GM23338 (cell line): ENCODE measurements at regions not wholly inside any gene's neighbourhood (a gene's known extent, or its start where the extent isn't known, plus 50 kb on each side); places are given as distances from the start of the nearest gene placed in this dataset.

ENCODE experiments used
- ATAC-seq: fragments of 200-7000 bp; cut with Tn5 transposase; 3 replicates; pipeline ENCODE4 v1.9.1; 2020
- DNase-seq: peaks from one replicate; pipeline ENCODE4 v3.0.0-alpha.2; 2015; ENCODE audit warnings: low spot score
- H2AFZ ChIP-seq: fragments of 200-600 bp; sonication (generic); 2 replicates; pipeline ENCODE4 v1.8.0; 2016; ENCODE audit warnings: antibody characterized with exemption, mild to moderate bottlenecking, moderate library complexity
- H3F3A ChIP-seq: fragments of 200-600 bp; sonication (generic); replicated peaks from 2 replicates; pipeline ENCODE4 v1.8.0; 2017; ENCODE audit warnings: antibody characterized with exemption, mixed run types, low read depth
- H3K27ac ChIP-seq: fragments of 200-600 bp; sonication (generic); 2 replicates; pipeline ENCODE4 v1.6.1; 2016; ENCODE audit warnings: low read depth
- H3K27me3 ChIP-seq: fragments of 200-600 bp; sonication (generic); 2 replicates; pipeline ENCODE4 v1.8.0; 2016; ENCODE audit warnings: mild to moderate bottlenecking, mixed run types, moderate library complexity; ENCODE audit not compliant: insufficient read depth
- H3K36me3 ChIP-seq: fragments of 200-600 bp; sonication (generic); 2 replicates; pipeline ENCODE4 v1.8.0; 2016; ENCODE audit warnings: mild to moderate bottlenecking; ENCODE audit not compliant: insufficient read depth
- H3K4me1 ChIP-seq: fragments of 200-600 bp; sonication (generic); 2 replicates; pipeline ENCODE4 v1.8.0; 2016; ENCODE audit warnings: mild to moderate bottlenecking, moderate library complexity; ENCODE audit not compliant: insufficient read depth
- H3K4me2 ChIP-seq: fragments of 200-600 bp; sonication (generic); 2 replicates; pipeline ENCODE4 v1.7.1; 2017; ENCODE audit warnings: mixed run types
- H3K4me3 ChIP-seq: fragments of 200-600 bp; sonication (generic); 2 replicates; pipeline ENCODE4 v1.6.1; 2016; ENCODE audit warnings: mixed run types
- H3K79me2 ChIP-seq: fragments of 200-600 bp; sonication (generic); replicated peaks from 2 replicates; pipeline ENCODE4 v1.8.0; 2017; ENCODE audit warnings: mild to moderate bottlenecking; ENCODE audit not compliant: insufficient read depth
- H3K9me2 ChIP-seq: fragments of 200-600 bp; sonication (generic); 2 replicates; pipeline ENCODE4 v1.8.0; 2017; ENCODE audit not compliant: insufficient read depth
- H4K20me1 ChIP-seq: fragments of 200-600 bp; sonication (generic); replicated peaks from 2 replicates; pipeline ENCODE4 v1.8.0; 2017; ENCODE audit warnings: mild to moderate bottlenecking; ENCODE audit not compliant: insufficient read depth
- H3K27ac Mint-ChIP-seq: 2 replicates; pipeline ENCODE4 v1.8.0; 2020; ENCODE audit warnings: inconsistent platforms, mild to moderate bottlenecking, moderate library complexity, mixed read lengths
- H3K27me3 Mint-ChIP-seq: 3 replicates; pipeline ENCODE4 v1.8.0; 2022; ENCODE audit warnings: low read depth, mild to moderate bottlenecking, moderate library complexity, mixed read lengths, inconsistent platforms; ENCODE audit not compliant: insufficient read depth, poor library complexity
- H3K36me3 Mint-ChIP-seq: 3 replicates; pipeline ENCODE4 v1.8.0; 2021; ENCODE audit warnings: low read depth, mild to moderate bottlenecking, inconsistent platforms, moderate library complexity, mixed read lengths
- H3K4me1 Mint-ChIP-seq: 3 replicates; pipeline ENCODE4 v1.8.0; 2020; ENCODE audit warnings: mild to moderate bottlenecking, inconsistent platforms, mixed read lengths
- H3K4me3 Mint-ChIP-seq: 3 replicates; pipeline ENCODE4 v1.8.0; 2021; ENCODE audit warnings: moderate library complexity, mild to moderate bottlenecking, inconsistent platforms, mixed read lengths
- H3K9me3 Mint-ChIP-seq: 3 replicates; pipeline ENCODE4 v1.8.0; 2020; ENCODE audit warnings: moderate library complexity, mild to moderate bottlenecking, inconsistent platforms, mixed read lengths
- ZNF331 ChIP-seq: fragments of 250-450 bp; sonication (Bioruptor Pico); IDR thresholded peaks from 2 replicates; pipeline ENCODE4 v1.5.0; 2020; ENCODE audit warnings: low read depth, mild to moderate bottlenecking, moderate library complexity
- TF ChIP-seq, protein P1 (sequence below): IDR thresholded peaks from 2 replicates; pipeline ENCODE4 v1.6.1; 2016; ENCODE audit warnings: antibody characterized with exemption
- TF ChIP-seq, protein P2 (sequence below), 2 experiments: fragments of 200-600 bp in 1 of 2; sonication (generic) in 1 of 2; conservative IDR thresholded peaks; 2 replicates each; pipeline versions ENCODE4 v1.5.1 to v1.6.1; 2016 to 2017; ENCODE audit warnings: antibody characterized with exemption in 2 of 2, low read depth in 2 of 2, mild to moderate bottlenecking in 2 of 2, moderate library complexity in 1 of 2

DNA sequence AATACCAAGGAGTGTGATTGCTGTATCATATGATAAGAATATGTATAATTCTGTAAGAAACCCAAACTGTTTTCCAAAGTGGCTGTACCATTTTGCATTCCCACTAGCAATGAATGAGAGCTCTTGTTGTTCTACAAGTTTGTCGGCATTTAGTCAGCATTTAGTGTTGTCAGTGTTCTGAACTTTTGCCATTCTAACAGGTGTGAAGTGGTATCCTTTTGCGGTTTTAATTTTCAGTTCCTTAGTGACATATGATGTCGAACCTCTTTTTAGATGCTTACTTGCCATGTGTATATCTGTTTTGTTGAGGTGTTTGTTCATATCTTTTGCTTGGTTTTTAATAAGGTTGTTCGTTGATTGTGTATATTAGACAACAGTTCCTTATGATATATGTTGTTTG, 296.3 kb upstream of the IZUMO3 start:
- H3K4me2 ChIP-seq: no peak overlapping the region
- H3F3A ChIP-seq: no peaks in the 10 kb centered on the region
- H3K4me1 ChIP-seq: no peaks in the 10 kb centered on the region
- H3K27me3 ChIP-seq: no peaks in the 10 kb centered on the region
- H3K4me3 ChIP-seq: no peak overlapping the region
- H3K4me1 Mint-ChIP-seq: no peaks in the 10 kb centered on the region; the same call in 2 of the 3 replicates
- H3K79me2 ChIP-seq: no peaks in the 10 kb centered on the region
- ATAC-seq: no peak
- TF ChIP-seq, protein P1, sequence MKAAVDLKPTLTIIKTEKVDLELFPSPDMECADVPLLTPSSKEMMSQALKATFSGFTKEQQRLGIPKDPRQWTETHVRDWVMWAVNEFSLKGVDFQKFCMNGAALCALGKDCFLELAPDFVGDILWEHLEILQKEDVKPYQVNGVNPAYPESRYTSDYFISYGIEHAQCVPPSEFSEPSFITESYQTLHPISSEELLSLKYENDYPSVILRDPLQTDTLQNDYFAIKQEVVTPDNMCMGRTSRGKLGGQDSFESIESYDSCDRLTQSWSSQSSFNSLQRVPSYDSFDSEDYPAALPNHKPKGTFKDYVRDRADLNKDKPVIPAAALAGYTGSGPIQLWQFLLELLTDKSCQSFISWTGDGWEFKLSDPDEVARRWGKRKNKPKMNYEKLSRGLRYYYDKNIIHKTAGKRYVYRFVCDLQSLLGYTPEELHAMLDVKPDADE: no peak
- TF ChIP-seq, protein P2, sequence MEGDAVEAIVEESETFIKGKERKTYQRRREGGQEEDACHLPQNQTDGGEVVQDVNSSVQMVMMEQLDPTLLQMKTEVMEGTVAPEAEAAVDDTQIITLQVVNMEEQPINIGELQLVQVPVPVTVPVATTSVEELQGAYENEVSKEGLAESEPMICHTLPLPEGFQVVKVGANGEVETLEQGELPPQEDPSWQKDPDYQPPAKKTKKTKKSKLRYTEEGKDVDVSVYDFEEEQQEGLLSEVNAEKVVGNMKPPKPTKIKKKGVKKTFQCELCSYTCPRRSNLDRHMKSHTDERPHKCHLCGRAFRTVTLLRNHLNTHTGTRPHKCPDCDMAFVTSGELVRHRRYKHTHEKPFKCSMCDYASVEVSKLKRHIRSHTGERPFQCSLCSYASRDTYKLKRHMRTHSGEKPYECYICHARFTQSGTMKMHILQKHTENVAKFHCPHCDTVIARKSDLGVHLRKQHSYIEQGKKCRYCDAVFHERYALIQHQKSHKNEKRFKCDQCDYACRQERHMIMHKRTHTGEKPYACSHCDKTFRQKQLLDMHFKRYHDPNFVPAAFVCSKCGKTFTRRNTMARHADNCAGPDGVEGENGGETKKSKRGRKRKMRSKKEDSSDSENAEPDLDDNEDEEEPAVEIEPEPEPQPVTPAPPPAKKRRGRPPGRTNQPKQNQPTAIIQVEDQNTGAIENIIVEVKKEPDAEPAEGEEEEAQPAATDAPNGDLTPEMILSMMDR (conservative IDR thresholded peaks at IDR 0.05; ENCODE audit: low read depth in 2 of 2): no peak
- H3K27ac Mint-ChIP-seq: no peak overlapping the region
- H3K9me2 ChIP-seq: no peaks in the 10 kb centered on the region; the same call in 1 of the 2 replicates
- peaks cover 1% of the 10 kb centered on the region for H3K27me3 Mint-ChIP-seq
- no peaks in the 10 kb centered on the region for H3K36me3 ChIP-seq
- no peaks in the 10 kb centered on the region for H3K36me3 Mint-ChIP-seq
- no peaks in the 10 kb centered on the region for H4K20me1 ChIP-seq
- no peak overlapping the region for H2AFZ ChIP-seq
- no peak overlapping the region for H3K27ac ChIP-seq
- H3K4me3 Mint-ChIP-seq: no peak overlapping the region
- no peak for DNase-seq
- H3K9me3 Mint-ChIP-seq: no peaks in the 10 kb centered on the region

DNA sequence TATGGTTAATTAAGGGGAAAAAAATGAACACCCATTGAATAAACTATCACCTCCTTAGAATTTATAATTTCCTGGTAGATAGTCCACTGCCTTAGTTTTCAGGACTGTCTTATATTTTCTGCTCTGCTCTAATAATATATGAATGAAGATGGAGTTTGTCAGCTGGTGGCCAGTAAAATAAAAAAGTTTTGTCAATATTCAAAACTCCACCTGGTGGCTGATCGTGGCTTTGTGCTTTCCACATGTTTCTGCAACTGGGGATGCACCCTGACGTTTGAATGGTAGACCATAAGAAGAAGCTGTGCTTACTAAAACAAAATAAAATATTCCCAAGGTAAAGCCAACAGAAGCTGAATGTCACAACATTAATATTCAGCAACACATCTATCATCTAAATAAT, 286.6 kb upstream of the IZUMO3 start:
- Mint-ChIP-seq H3K9me3 (no peaks in the 10 kb centered on the region), H3K27me3 (no peaks in the 10 kb centered on the region), H3K4me3 (no peak overlapping the region), H3K4me1 (peaks cover 12% of the 10 kb centered on the region; the same call in 2 of the 3 replicates), H3K36me3 (no peaks in the 10 kb centered on the region), H3K27ac (no peak overlapping the region)
- peak; percentile 69 for DNase-seq
- Histone ChIP-seq H4K20me1 (no peaks in the 10 kb centered on the region), H3K36me3 (no peaks in the 10 kb centered on the region), H3K79me2 (no peaks in the 10 kb centered on the region), H3K4me3 (no peak overlapping the region), H3K27ac (no peak overlapping the region), H3K4me1 (peaks cover 16% of the 10 kb centered on the region), H3F3A (no peaks in the 10 kb centered on the region), H2AFZ (no peak overlapping the region), H3K4me2 (no peak overlapping the region), H3K9me2 (no peaks in the 10 kb centered on the region), H3K27me3 (no peaks in the 10 kb centered on the region)
- TF ChIP-seq, protein P2 (conservative IDR thresholded peaks at IDR 0.05; ENCODE audit: low read depth in 2 of 2): peak; percentile 64 to 75
- TF ChIP-seq, protein P1: no peak
- TF ChIP-seq ZNF331: no peak
- ATAC-seq: no peak
